ENCODE measurements at regions not wholly inside any gene's neighbourhood (a gene's known extent, or its start where the extent isn't known, plus 50 kb on each side); places are given as distances from the start of the nearest gene placed in this dataset.

DNA sequence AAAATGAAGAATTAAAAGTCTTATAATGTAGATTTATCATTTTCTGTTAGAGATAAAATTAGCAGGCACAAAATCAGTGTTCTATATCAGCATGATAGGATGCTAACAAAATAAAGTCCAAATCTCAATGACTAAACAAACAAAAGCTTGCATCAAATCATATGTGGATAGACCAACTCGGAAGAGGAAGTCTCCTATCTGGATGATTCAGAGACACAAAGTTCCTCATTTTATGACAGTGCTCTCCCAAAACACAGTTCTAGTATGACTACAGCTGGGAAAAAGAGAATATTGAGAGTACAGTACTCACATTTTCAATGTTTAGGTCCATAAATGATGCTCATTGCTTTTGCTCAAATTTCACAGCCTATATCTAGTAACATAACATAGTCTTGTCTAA is 376.1 kb upstream of the CTSO start:
- 2 to 19% methylated on average over 1 of the region's 1 CpG for WGBS, 2 donors
- TF ChIP-seq EP300 (IDR thresholded peaks at IDR 0.05) = no peak
- no peak for TF ChIP-seq POLR2AphosphoS5 (IDR thresholded peaks at IDR 0.05)
- no peak for TF ChIP-seq POLR2A (IDR thresholded peaks at IDR 0.05)
- TF ChIP-seq, protein P1, sequence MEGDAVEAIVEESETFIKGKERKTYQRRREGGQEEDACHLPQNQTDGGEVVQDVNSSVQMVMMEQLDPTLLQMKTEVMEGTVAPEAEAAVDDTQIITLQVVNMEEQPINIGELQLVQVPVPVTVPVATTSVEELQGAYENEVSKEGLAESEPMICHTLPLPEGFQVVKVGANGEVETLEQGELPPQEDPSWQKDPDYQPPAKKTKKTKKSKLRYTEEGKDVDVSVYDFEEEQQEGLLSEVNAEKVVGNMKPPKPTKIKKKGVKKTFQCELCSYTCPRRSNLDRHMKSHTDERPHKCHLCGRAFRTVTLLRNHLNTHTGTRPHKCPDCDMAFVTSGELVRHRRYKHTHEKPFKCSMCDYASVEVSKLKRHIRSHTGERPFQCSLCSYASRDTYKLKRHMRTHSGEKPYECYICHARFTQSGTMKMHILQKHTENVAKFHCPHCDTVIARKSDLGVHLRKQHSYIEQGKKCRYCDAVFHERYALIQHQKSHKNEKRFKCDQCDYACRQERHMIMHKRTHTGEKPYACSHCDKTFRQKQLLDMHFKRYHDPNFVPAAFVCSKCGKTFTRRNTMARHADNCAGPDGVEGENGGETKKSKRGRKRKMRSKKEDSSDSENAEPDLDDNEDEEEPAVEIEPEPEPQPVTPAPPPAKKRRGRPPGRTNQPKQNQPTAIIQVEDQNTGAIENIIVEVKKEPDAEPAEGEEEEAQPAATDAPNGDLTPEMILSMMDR (IDR thresholded peaks at IDR 0.05) = no peak
- no peaks in the 10 kb centered on the region for H3K36me3 ChIP-seq
- H3K27ac ChIP-seq = no peak overlapping the region
- H3K27me3 ChIP-seq = no peaks in the 10 kb centered on the region
- H3K9me3 ChIP-seq = no peaks in the 10 kb centered on the region
- no peak for DNase-seq
- no peak overlapping the region for H3K4me3 ChIP-seq
- peaks cover 0 to 9% (median 0%) of the 10 kb centered on the region in 4 donors for H3K4me1 ChIP-seq
- intact Hi-C loops (cut with DNase I) = no loop called here

DNA sequence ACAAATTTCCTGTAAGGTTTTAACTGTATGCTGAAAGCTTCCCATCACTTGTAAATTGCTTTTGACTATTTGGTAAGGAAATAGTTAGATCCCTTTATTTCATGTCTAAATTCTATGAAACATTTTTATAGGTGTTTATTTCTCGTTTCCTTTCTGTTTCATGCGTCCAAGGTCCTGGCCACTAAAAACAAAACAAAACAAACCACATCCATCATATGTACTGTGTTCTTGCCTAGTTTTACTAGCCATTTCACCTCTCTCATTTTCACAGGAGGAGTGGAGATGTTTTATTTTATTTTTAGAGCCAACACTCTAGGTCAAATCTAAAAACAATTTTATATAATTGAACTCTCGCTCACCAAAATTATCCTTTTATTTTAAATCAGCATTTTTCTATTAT is 375.2 kb upstream of the CTSO start:
- H3K27me3 ChIP-seq = no peaks in the 10 kb centered on the region
- peaks cover 0 to 9% (median 0%) of the 10 kb centered on the region in 4 donors for H3K4me1 ChIP-seq
- H3K27ac ChIP-seq = no peak overlapping the region
- DNase-seq = no peak
- H3K4me3 ChIP-seq = no peak overlapping the region
- intact Hi-C loops (cut with DNase I) = no loop called here
- no peaks in the 10 kb centered on the region for H3K9me3 ChIP-seq
- no peak for TF ChIP-seq POLR2A (IDR thresholded peaks at IDR 0.05)
- TF ChIP-seq, protein P1 (IDR thresholded peaks at IDR 0.05) = no peak
- no peak for TF ChIP-seq EP300 (IDR thresholded peaks at IDR 0.05)
- no peak for TF ChIP-seq POLR2AphosphoS5 (IDR thresholded peaks at IDR 0.05)
- 57 to 69% methylated on average over 3 of the region's 3 CpGs for WGBS, 2 donors
- H3K36me3 ChIP-seq = no peaks in the 10 kb centered on the region

DNA sequence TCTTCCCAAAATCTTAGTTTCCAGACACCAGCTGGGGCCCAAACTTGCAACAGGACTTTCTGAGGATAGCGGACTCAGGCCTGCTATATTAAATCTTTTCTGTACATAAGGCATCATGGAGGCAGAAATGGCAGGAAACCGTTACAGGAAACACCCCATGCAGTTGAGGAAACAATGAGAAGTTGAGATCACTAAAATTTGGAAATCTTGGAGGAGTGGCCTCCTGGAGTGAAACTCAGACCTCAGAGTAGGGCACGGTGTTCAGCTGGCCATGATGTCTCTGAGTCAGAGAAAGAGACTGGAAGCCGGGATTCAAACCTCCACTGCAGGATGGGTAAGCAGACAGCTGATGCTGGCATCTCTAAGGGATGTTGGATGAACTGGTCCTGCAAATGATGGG is 372.6 kb upstream of the CTSO start:
- Histone ChIP-seq H3K9me3 (no peaks in the 10 kb centered on the region), H3K4me1 (peaks cover 0 to 9% (median 0%) of the 10 kb centered on the region in 4 donors), H3K27me3 (no peaks in the 10 kb centered on the region), H3K36me3 (no peaks in the 10 kb centered on the region), H3K27ac (no peak overlapping the region), H3K4me3 (no peak overlapping the region)
- intact Hi-C loops (cut with DNase I) = no loop called here
- DNase-seq = no peak
- TF ChIP-seq POLR2A (IDR thresholded peaks at IDR 0.05) (no peak), POLR2AphosphoS5 (IDR thresholded peaks at IDR 0.05) (no peak), EP300 (IDR thresholded peaks at IDR 0.05) (no peak)
- TF ChIP-seq, protein P1 (IDR thresholded peaks at IDR 0.05) = no peak
- 64 to 80% methylated on average over 4 of the region's 4 CpGs for WGBS, 2 donors

GRCh38 chr4:156322592-156322991 is 368.9 kb upstream of the CTSO start:
- Histone ChIP-seq H3K27ac (no peak overlapping the region), H3K27me3 (no peaks in the 10 kb centered on the region), H3K4me1 (no peaks in the 10 kb centered on the region), H3K36me3 (no peaks in the 10 kb centered on the region), H3K4me3 (no peak overlapping the region), H3K9me3 (no peaks in the 10 kb centered on the region)
- DNase-seq = no peak
- intact Hi-C loops (cut with DNase I) = no loop called here
- TF ChIP-seq, protein P1 (IDR thresholded peaks at IDR 0.05) = no peak
- TF ChIP-seq POLR2A (IDR thresholded peaks at IDR 0.05) (no peak), POLR2AphosphoS5 (IDR thresholded peaks at IDR 0.05) (no peak), EP300 (IDR thresholded peaks at IDR 0.05) (no peak)

DNA sequence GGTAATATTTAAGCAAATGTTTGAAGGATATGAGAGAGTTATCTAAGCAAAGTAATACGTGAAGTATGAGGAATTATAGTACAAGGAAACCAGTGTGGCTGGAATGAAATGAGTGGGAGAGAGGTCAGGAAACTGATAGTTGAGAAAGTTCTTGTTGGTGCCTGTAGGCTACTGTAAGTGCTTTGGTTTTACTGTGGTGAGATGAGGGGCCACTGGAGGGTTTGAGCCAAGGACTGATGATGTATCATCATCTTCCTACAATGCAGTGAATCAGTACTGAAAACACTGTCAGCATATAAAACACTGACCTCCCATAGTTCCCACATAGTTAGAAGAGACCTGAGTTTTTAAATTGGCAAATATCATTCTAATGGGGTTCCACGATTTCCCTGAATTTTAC is 367.5 kb upstream of the CTSO start:
- Histone ChIP-seq H3K4me3 (no peak overlapping the region), H3K4me1 (no peaks in the 10 kb centered on the region), H3K9me3 (no peaks in the 10 kb centered on the region), H3K27me3 (no peaks in the 10 kb centered on the region), H3K27ac (no peak overlapping the region), H3K36me3 (no peaks in the 10 kb centered on the region)
- intact Hi-C loops (cut with DNase I) = no loop called here
- no peak for DNase-seq
- 74 to 79% methylated on average over 2 of the region's 2 CpGs for WGBS, 2 donors
- TF ChIP-seq POLR2A (IDR thresholded peaks at IDR 0.05) = no peak
- TF ChIP-seq, protein P1 (IDR thresholded peaks at IDR 0.05) = no peak
- no peak for TF ChIP-seq POLR2AphosphoS5 (IDR thresholded peaks at IDR 0.05)
- TF ChIP-seq EP300 (IDR thresholded peaks at IDR 0.05) = no peak

Data from sigmoid colon (tissue), 6 donors.